Fibroblast of mammary gland (primary cell): ENCODE measurements at regions not wholly inside any gene's neighbourhood (a gene's known extent, or its start where the extent isn't known, plus 50 kb on each side); places are given as distances from the start of the nearest gene placed in this dataset.

Experiments
- DNase-seq: peaks from one replicate; pipeline ENCODE4 v3.0.0-alpha.2; 2010; ENCODE audit warnings: low read depth
- H3K4me3 ChIP-seq: 2 replicates; pipeline ENCODE4 v1.5.1; 2011; ENCODE audit warnings: low read depth, mild to moderate bottlenecking, low read length, moderate library complexity; ENCODE audit not compliant: control insufficient read depth
- TF ChIP-seq, protein P1 (sequence below): conservative IDR thresholded peaks from 2 replicates; pipeline ENCODE4 v1.5.1; 2011; ENCODE audit warnings: low read depth, low read length, inconsistent platforms; ENCODE audit not compliant: control insufficient read depth, insufficient read depth

DNA sequence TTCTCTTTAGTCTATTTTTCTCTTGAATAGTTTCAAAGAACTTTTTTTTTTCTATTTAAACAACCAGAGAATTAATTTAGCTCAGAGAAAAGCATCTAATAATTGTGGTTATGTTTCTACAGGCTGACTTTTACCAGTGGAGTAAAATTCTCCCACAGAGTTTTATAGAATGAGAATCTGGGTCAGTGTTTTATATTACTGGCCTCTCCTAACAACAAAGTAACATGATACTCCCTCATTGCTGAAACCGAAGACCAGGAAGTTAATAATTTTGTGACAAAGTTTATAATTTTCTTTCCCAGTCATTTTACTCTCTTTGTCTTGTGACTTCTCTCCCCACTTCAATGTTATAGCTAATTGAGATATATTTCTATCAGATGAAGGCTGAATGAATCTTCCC is 946.9 kb downstream of the EPHA3 start:
- DNase-seq = no peak
- TF ChIP-seq, protein P1, sequence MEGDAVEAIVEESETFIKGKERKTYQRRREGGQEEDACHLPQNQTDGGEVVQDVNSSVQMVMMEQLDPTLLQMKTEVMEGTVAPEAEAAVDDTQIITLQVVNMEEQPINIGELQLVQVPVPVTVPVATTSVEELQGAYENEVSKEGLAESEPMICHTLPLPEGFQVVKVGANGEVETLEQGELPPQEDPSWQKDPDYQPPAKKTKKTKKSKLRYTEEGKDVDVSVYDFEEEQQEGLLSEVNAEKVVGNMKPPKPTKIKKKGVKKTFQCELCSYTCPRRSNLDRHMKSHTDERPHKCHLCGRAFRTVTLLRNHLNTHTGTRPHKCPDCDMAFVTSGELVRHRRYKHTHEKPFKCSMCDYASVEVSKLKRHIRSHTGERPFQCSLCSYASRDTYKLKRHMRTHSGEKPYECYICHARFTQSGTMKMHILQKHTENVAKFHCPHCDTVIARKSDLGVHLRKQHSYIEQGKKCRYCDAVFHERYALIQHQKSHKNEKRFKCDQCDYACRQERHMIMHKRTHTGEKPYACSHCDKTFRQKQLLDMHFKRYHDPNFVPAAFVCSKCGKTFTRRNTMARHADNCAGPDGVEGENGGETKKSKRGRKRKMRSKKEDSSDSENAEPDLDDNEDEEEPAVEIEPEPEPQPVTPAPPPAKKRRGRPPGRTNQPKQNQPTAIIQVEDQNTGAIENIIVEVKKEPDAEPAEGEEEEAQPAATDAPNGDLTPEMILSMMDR = no peak

DNA sequence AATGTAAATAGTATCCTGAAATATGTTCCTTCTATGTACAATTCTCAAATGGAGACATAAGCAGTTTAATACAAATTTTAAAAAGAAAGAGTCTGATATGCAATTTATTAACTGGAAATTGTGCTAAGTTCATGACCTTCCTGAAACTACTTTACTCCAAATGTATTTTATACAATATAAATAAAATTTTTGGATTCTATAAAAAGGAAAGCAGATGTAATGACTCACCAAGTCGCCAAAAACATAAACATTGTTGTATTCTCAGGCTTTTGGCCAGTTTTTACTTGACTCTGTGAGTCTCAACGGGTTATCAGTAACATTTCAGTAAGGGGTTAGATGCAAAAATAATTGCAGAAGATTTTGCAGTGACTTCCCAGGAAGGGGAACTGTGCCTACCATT is 948.2 kb downstream of the EPHA3 start:
- no peak overlapping the region for H3K4me3 ChIP-seq
- DNase-seq = no peak
- TF ChIP-seq, protein P1 = no peak

More for the DNA sequence above, 946.9 kb downstream of the EPHA3 start:
- H3K4me3 ChIP-seq = no peak overlapping the region

DNA sequence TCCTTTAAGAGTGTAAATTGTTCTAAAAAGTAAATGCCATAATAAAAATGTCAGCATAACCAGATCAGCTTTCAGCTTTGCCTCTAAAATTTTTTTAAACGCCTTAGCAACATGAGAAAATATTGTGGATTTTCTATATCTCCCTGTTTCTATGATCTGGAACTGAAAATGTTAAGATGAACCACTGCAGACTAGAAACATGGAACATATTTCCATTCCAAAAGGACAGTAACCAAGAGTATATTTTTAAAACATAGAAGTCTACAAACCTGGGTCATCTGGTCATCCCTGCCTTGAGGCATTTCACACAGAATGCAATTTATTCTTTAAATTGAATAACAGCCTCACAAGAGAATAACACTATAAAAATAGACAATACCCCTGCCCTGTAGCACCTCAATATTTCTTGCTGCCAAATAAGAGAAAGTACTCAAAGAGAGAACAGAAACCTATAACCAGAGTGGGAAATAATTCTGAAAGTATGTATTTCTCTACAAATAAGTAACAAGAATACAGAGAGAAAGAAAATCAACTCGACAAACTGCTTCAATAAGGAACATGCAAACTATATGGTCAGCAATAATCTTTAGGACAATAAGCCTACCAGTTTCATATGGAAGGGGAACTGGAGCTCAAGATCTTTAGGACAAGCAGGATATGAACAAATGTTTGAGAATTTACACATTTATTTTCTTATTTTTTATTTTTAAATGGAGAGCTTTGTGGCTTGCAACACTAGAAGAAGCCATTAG is 949.0 kb downstream of the EPHA3 start:
- no peak for DNase-seq
- TF ChIP-seq, protein P1 = no peak

DNA sequence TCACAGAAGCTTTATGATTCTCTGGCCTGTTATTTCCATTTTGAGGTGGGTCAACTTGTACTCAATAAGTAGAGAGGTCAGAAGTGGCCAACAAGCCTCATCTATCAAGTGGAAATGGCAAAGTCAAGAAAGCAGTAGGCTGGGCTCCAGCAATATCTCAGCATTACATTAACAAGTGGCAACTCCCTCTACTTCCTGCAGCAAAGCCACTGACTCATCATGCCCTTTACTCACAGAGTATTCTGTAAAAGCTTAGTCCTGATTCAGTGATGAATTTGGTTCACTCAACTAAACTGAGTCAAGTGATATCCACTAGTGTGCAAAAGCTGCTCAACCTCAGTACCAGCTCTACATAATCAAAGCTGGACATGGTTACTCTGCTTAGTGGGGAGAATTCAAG is 954.6 kb downstream of the EPHA3 start:
- TF ChIP-seq, protein P1 = no peak
- DNase-seq = peak; percentile 55
- H3K4me3 ChIP-seq = no peak overlapping the region

More for the DNA sequence above, 949.0 kb downstream of the EPHA3 start:
- no peak overlapping the region for H3K4me3 ChIP-seq

DNA sequence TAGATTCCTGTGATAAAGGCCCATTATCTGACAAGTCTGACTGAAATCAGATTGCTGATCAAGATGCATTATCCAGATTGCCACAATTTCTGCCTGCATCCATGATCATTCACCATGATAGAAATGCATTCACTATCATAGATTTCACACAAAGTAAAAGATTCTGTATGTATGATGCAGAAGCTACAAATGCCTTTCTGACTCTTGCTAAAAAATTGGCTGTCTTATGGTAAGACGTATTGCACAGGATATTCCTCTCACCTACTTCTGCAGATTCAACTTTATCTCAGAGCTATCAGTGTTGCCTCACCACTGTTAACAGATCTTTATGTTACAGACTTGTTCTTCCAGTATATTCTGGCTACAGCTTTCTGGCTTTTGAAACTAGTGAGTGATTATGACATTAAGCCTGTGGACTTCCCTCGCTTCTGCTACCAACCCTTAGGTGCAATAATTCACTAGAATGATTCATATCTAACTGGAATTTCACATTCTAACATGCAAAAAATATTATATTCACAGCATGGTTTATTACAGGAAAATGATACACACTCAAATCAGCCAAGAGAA is 955.3 kb downstream of the EPHA3 start:
- peak; percentile 48 for DNase-seq
- TF ChIP-seq, protein P1 = no peak
- no peak overlapping the region for H3K4me3 ChIP-seq

DNA sequence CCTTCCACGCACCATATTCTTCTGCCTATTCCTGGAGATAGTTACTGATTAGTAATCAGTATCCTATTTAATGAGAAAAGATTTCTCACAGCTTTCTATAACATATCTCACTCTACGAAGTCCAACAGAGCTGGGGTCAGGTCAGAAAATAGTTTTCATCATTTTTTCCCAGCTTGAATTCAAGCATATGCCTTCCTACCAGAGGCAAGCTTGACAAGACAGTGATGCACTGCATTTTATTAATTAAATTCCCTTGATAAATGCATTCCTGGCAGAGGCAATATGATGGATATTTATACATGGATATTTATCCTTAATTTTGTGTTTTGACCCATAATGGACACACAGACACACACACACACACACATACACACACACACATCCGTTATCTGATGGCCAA is 961.4 kb downstream of the EPHA3 start:
- no peak for DNase-seq
- no peak overlapping the region for H3K4me3 ChIP-seq
- TF ChIP-seq, protein P1 = no peak
